ENCODE measurements at regions not wholly inside any gene's neighbourhood (a gene's known extent, or its start where the extent isn't known, plus 50 kb on each side); places are given as distances from the start of the nearest gene placed in this dataset.

DNA sequence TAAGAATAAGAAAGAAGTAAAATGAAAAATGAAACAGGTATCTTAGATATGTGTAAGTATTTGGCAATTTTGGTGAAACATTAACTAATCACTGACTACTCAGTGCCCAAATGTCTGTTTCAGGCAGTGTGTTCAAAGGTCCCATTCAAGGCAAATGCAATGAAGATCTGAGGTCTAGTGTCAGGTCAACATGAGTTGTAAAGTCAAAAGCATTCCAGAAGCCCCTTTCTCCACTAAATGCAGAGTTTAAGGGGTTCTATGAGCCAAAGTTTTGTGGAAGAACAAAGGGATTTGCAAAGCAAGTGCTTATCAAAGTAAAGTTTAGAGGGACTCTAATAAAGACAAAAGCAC, 71.0 kb upstream of the GPBP1 start:
- TF ChIP-seq CTCF (IDR thresholded peaks at IDR 0.05) (no peak), POLR2A (IDR thresholded peaks at IDR 0.05) (no peak)

Measured in esophagus squamous epithelium (tissue), 4 donors.